T-helper 2 cell (primary cell): ENCODE measurements at regions not wholly inside any gene's neighbourhood (a gene's known extent, or its start where the extent isn't known, plus 50 kb on each side); places are given as distances from the start of the nearest gene placed in this dataset.
"Not testable (repeated sequence)": the region's sequence is repeated elsewhere in the genome, so short reads cannot be mapped to it uniquely, and the experiment has no call there.

Source experiments
- DNase-seq, 5 experiments: peaks; one replicate each; pipeline versions ENCODE4 v3.0.0 to v3.0.0-alpha.2; 2012 to 2022

DNA sequence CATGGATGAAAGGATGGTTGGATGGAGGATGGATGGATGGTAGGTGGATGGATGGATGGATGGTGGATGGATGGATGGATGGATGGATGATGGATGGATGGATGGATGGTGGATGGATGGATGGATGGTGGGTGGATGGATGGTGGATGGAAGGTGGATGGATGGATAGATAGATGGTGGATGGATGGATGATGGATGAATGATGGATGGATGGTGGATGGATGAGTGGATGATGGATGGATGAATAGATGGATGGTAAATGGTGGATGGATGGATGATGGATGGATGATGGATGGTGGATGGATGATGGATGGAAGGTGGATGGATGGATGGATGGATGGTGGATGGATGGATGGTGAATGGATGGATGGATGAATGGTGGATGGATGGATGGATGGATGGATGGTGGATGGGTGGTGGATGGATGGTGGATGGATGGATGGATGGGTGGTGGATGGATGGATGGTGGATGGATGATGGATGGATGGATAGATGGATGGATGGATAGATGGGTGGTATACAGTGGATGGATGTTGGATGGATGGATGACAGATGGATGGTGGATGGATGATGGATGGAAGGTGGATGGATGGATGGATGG is 350.8 kb downstream of the BRD1 start:
- no peak for DNase-seq

DNA sequence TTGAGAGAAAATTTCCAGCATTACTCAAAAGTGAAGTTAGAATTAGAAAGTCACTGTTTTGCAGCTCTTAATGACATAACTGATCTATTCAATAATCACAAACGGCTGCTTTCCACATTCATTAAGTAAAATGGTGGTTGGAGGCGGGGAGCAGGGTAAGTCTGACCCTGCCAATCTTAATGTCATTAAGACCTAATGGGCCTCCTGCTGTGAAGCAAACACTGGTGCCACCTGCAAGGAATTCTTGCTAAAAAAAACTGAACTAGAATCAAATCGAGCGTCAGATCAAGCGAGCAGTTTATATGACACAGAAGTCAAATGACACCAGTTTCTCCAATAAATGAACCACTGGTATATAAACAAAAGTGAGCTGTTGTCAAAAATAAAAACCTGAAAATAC is 351.5 kb downstream of the BRD1 start:
- no peak for DNase-seq

GRCh38 chr22:49475253-49475652 is 352.4 kb downstream of the BRD1 start:
- no peak for DNase-seq

DNA sequence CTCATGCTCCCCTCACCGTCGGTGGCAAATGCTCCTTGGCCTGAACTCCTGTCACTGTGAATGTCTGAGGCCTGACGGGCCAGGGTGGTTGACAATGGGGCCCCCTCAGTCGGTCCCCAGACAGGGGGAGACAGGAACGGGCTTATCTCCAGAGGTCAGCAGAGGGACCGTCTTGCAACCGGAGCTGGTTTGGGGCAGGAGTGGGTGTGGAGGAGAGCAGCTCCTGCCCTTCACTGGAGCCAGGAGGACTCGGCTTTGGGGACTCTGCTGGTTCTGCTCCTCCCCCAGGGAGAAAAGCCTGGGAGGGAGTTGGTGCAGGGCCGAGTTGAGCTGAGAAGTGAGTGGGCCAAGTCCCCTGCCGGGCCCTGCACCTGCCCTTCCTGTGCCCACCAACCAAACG is 354.4 kb downstream of the BRD1 start:
- DNase-seq: no peak

DNA sequence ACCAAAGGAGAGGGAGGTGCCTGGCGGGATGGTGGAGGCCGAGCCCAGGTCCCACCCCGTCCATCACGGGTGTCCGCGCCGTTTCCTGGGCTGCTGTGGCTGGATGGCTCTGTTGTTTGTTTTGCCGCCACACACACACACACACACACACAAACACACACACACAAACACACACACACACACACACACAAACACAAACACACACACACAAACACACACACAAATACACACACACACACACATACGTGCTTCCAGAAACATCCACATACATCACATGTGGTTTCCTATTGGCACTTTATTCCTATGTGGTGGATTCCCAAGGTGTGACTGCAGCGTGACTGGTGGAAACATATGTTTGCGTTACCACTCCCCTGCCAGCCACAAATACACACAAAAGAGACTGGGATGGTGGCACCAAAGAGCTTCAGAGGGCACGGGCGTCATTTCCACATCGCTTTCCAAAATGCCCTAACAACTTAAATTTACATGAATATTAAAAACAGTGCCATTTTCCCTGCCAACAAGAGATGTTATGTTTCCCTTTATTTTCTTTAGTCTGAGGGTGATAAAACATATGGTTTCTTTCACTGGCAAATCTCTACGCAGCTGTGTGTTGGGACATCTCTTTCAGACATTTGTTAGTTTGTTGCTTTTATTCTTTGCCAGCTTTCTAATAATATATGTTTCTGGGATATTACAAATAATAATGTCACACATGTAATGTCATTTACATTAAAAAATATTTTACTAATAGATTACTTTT is 356.8 kb downstream of the BRD1 start:
- DNase-seq: no peak

DNA sequence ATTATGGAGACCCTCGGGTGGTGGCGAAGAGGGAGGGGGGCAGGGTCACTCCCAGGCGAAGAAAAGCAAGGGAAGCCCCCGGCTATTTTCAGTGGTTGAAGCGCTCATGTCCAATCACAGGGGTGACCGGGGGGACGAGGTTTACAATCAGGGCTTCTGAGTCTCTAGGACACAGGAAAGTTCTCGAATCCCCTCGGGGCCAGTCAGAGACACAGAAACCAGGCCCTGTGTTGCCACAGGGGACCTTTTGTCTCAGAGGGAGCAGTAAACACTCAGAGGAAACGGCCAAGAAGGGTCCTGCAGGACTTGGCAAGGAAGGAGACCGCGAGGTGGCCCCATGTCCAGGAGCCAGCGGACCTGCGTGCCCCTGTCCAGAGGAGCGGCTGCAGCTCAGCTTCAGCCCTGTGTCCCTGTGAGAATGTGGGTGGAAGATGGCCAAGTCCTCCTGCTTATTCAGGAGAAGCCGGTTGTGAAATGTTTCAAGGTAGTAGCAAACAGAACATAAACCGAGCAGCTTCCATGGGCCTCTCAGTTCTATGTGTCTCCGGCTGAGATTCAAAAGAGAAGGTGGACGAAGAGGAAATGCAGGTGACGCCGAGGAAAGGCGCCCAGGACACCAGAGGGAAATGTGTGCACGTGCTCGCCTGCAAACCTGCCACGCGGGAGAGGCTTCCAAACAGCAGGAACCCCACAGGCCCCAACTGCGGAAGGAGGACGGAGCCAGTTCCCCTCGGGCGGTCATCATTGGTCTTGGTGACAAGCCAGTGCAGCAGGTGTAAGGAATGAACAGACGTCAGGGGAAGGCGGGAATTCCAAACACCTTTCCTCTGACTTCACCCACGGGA is 357.6 kb downstream of the BRD1 start:
- no peak for DNase-seq

DNA sequence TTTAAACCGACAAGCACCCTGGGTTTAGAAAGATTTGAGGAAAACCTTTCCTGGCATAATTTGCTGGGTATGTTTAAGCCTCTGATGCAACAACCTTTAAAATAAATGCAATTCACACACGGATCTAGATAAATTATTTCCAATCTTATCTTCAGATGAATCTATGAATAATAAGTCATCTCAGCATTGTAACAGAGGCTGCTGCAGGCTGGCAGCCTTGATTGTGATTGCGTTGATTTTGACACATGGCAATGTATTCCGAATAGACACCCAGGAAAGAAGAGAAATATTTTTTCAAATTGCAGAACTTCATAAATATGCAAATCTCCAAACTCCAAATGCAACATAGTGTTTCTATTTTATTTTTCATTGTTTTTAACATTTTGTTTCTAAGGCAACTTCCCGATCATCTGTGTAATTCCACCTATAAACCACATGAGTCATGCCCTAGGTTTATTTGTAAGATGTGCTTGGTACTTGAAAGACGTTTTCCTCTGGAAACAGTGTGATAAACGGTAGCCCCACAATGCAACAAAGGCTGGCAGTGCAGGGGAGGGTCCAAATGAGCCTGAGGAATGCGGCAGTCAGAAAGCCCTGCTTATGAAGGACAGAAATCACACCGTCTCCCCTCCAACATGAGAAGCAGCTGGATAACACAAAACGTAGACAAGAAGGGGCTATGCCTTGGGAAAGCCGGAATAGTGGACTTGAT is 359.0 kb downstream of the BRD1 start:
- DNase-seq: no peak

GRCh38 chr22:49466878-49467595 is 360.6 kb downstream of the BRD1 start:
- no peak for DNase-seq

DNA sequence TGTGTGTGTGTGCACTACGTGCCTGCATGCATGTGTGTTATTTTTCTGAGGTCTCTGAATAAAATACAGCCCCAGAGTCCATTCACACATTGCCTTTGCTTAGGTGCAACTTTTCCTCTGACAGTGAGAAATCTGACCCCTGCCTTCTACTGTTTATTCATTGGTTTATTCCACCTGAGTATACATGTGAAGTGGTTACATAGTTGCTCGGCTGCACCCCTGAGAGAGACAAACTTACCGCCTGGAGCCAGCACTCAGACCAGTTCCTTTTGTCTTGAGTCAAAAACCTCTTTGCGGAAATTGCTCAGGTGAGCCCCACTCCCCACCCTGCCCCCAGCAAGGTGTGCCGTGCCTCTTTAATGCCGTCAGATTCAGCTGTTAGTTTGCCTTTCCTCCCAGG is 363.6 kb downstream of the BRD1 start:
- no peak for DNase-seq

DNA sequence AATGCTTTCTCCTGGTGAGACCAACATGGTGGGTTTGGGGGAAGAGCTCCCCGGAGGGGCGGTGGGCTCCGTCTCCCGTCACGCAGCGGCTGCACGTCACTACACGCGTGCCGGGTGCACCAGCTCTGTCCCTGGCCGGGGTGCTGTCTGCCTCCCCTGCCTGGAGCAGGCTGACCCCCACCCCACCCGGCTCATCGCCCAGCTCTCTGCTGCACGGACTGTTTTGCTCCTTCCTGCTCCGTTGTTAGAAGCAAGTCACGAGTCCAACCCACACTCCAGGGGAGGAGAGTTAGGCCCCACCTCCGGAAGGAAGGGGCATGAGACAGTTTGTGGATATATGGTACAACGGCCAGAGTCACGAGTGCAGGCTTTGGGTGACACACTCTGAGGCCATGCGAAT is 364.9 kb downstream of the BRD1 start:
- peak in 1 of 5 experiments; percentile 37 for DNase-seq

- DNase-seq: no peak
These were observed 365.4 kb downstream of the BRD1 start for GRCh38 chr22:49462291-49462690.

DNA sequence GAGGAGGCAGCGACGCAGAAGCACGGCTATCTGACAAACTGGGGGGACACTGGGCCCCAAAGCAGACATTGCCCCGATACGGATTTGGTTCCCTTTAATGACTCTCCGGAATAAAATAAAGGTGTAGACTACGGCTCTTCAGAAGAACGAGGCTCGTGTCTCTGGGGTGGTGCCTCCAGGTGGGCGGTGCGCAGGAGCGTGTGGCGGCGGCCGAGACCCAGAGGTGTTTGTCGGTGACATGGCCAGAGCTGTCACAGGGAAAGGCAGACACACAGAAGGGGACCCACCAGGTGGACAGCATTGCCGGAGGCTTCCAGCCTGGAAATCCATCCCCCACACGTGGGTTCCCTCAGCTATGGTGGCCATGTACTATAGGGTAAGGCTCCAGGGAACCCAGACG is 366.0 kb downstream of the BRD1 start:
- no peak for DNase-seq

- no peak for DNase-seq
These were observed 366.9 kb downstream of the BRD1 start for GRCh38 chr22:49460592-49461281.

- no peak for DNase-seq
These were observed 367.6 kb downstream of the BRD1 start for GRCh38 chr22:49460091-49460490.

DNA sequence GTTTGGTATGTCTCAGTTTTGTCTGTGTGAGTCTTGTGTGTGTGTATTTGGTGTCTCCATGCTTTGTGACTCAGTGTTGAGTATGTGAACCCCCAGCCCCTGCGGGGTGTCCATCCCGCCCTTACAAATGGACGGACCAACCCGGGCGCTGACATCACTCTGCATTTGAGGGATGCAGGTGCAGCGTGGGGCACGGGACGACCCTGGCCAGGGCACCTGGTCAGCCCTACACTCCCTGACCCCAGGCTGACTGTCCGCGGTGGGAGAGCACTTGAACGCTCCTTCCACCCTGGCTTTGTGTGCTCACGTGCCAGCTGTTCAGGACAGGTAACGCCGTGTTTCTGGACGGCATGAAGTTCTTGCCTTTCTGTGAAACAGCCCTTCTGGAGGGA is 369.0 kb downstream of the BRD1 start:
- DNase-seq: no peak

GRCh38 chr22:49457946-49458707 is 369.5 kb downstream of the BRD1 start:
- DNase-seq: no peak

DNA sequence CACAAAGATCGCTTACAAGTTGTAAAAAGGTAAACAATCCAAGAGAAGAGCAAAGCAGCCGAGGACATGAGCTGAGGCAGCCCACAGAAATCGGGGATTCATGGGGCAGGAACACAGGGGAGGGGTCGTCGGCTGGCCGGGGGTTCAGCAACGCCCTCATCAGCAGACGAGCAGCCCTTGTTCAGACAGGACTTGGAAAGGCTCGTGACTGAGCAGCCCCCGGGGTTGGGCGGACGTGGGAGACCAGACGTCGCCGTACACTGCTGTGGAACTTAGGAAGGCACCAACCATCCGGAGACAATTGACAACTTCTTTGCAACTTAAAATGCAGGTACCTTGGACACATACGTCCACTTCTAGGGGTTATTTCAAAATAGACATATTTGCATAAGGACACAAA is 370.5 kb downstream of the BRD1 start:
- DNase-seq: no peak

DNA sequence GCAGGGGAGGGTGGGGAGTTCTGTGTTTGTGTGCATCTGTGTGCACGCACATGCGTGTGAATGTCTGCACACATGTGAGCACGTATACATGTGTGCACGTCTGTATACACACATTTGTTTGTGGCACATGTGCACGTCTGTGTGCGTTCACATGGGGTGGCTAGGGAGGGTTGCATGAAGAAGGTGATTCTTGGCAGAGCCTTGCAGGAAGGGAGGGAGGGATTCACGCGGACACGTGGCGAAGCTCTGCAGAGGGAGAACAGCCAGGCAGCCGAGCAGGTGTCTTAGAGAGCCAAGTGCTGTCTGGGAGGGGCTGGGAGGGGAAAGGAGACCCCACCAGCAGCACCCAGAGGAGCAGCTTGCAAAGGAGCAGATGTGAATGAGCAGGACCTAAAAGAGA is 372.1 kb downstream of the BRD1 start:
- DNase-seq: no peak

DNA sequence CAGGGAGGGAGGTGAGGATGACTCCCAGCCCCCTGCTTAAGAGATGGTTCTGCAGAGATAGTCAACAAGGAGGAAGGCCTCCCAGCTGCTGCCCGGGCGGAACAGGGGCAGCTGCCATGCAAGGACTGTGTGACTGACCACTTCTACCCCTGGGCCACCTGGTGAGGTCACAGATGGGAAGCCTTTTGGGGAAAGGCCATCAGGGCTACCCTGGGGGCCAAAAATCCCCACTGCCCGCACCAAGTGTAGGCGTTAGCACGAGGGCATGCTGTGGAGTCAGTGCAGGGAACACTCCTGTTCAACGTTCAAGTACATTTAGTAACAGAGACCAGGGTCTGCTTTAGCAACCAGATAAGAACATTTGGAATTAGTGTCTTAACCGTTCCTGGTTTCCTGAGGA is 372.9 kb downstream of the BRD1 start:
- DNase-seq: no peak

DNA sequence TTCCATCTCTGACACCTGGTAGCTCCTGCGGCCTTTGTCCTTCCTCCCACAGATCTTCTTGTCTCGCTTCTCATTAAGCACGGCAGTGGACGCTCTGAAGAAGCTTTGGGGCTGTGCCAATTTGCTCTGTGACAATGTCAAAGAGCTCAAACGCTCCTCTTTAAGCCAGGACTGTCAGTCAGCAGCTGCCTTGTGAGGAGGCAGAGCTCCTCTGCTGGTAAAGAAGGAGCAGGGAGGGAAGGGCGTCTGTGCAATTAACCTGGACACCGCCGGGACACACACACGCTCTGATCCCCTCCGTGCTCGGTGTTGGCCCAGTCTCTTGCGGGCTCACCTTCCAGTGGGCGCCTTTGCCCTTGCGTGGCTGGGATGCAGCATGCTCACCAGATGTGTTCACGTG is 373.9 kb downstream of the BRD1 start:
- no peak for DNase-seq

DNA sequence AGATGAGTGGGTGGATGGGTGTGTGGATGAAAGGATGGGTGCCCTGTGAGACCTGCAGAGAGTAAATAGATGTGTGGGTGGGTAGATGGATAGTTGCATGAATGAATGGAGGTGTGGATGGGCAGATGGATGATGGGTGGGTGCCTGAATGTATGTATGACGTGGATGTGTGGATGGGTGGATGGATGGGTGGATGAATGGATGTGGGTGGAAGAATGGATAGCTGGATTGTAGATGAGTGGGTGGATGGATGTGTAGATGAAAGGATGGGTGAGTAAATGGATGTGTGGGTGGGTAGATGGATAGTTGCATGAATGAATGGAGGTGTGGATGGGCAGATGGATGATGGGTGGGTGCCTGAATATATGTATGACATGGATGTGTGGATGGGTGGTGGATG is 374.7 kb downstream of the BRD1 start:
- not testable (repeated sequence) for DNase-seq
